ENCODE measurements at regions not wholly inside any gene's neighbourhood (a gene's known extent, or its start where the extent isn't known, plus 50 kb on each side); places are given as distances from the start of the nearest gene placed in this dataset.

DNA sequence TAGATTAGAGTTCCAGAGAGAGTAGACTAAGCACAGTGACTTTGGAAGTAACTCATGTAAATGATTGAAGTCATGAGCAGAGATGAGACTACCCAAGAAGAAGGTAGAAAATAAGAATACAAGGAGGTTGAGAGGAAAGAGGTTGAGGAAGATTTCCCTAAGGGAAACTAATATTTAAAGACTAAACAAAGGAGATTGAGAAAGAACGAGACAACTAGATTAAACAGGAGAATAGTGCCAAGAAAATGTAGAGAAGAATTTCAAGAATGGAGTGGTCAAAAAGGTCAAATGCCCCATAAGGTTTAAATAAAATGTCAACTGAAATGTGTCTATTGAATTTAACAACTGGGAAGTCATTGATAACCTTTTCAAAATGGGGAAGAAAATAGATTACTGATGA, 59.0 kb downstream of the RPS29 start:
- DNase-seq (ENCODE audit: low spot score in 2 of 2) (no peak), ATAC-seq (no peak)
- H3K4me1 Mint-ChIP-seq = no peaks in the 10 kb centered on the region
- H3K9me3 Mint-ChIP-seq = no peaks in the 10 kb centered on the region
- no peaks in the 10 kb centered on the region for H3K36me3 Mint-ChIP-seq
- H3K27ac Mint-ChIP-seq = no peak overlapping the region
- H3K4me3 Mint-ChIP-seq = no peak overlapping the region

DNA sequence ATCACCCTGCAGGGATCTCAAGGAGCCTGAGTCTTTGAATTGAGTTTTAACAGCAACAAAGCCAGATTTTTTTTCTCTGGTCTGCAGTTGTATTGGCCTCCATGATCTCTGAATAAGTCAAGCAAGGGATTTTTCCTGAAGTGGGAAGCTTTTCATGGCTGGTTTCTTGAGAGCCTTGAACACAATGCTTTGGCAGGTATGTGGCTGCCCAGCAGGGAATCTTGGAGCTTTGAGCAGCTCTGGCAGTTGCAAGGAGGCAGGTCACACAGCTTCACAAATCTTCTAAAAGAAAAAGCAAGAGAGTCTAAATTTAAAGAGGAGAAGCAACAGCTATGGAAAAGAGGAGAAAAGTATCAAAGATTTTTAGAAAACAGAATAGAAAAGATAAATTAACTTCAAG, 60.1 kb downstream of the RPS29 start:
- H3K4me1 Mint-ChIP-seq = no peaks in the 10 kb centered on the region
- no peak for DNase-seq (ENCODE audit: low spot score in 2 of 2)
- H3K36me3 Mint-ChIP-seq = no peaks in the 10 kb centered on the region
- no peaks in the 10 kb centered on the region for H3K9me3 Mint-ChIP-seq
- no peak overlapping the region for H3K27ac Mint-ChIP-seq
- no peak overlapping the region for H3K4me3 Mint-ChIP-seq
- ATAC-seq = no peak

DNA sequence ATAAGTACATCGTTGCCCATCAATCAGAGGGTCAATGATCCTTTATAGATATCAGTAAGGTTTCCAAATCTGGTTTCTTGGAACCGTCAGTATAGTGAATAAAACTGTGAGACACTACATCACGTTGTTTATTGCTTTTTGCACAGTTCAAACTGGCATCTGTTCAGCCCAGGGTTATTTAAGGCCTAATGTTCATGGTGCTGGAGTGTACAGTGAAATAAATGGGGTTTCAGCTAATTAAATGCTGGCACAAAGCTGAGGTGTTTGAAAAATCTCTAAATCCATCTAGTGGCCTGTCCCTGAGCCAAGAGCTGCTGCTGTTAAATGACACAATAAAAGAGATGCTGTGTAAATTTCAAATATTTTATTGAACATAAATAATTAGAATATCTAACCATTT, 69.9 kb downstream of the RPS29 start:
- no peak overlapping the region for H3K27ac Mint-ChIP-seq
- DNase-seq (ENCODE audit: low spot score in 2 of 2) = no peak

DNA sequence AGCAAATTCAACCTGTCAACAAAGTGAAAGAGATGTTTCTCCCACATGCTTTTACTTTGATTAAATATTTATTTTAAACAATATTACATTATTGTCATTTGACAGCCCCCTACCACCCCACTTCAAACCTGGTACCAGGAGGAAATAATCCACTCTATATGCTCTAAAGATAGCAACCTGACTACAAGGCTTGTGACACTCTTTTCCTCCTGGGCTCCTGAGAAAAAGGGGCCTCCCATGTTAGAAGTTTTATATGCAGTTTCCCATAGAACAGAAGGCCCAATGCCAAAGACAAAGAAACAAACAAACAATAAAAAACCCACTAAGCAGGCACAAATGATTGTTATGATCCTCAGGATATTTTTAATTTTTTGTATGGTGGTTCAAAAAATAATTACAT, 73.6 kb downstream of the RPS29 start:
- Mint-ChIP-seq H3K27ac (no peak overlapping the region), H3K4me1 (no peaks in the 10 kb centered on the region), H3K9me3 (no peaks in the 10 kb centered on the region), H3K36me3 (no peaks in the 10 kb centered on the region), H3K4me3 (no peak overlapping the region)
- DNase-seq (ENCODE audit: low spot score in 2 of 2) (no peak), ATAC-seq (no peak)

More for the DNA sequence above, 69.9 kb downstream of the RPS29 start:
- ATAC-seq = no peak
- Mint-ChIP-seq H3K4me3 (no peak overlapping the region), H3K9me3 (no peaks in the 10 kb centered on the region), H3K36me3 (no peaks in the 10 kb centered on the region), H3K4me1 (no peaks in the 10 kb centered on the region)

DNA sequence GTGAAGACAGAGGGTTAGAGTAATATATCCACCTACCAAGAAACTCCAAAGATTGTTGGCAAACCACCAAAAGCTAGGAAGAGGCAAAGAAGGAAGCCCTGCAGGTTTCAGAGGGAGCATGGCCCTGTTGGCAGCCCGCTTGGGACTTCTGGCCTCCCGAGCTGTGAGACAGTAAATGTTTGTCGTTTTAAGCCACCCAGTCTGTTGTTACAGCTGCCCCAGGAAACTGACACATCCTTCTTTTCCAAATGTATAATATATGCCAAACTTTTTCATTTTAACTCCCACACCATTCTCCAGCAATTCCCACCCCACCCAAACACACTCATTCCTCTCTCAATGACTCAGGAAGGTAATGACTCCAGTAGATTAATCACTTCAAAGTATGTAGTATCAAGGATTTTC, 74.0 kb downstream of the RPS29 start:
- DNase-seq (ENCODE audit: low spot score in 2 of 2) (no peak), ATAC-seq (peak; percentile 16)
- H3K36me3 Mint-ChIP-seq = no peaks in the 10 kb centered on the region
- no peak overlapping the region for H3K4me3 Mint-ChIP-seq
- H3K4me1 Mint-ChIP-seq = no peaks in the 10 kb centered on the region
- H3K27ac Mint-ChIP-seq = no peak overlapping the region
- no peaks in the 10 kb centered on the region for H3K9me3 Mint-ChIP-seq

DNA sequence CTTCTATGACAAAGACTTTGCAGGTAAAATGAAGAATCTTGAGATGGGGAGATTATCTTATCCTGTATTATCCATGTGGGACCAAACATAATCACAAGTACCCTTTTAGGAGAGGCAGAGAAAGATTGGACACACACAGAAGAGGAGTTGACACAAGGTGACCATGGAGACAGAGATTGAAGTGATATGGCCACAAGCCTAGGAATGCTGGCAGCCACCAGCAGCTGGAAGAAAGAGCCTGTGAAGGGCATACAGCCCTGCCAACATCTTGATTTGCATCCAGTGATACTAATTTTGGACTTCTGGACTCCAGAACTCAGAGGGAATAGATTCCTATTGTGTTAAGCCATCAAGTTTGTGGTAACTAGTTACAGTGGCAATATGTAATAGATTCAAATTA, 78.1 kb downstream of the RPS29 start:
- no peak overlapping the region for H3K27ac Mint-ChIP-seq
- DNase-seq (ENCODE audit: low spot score in 2 of 2) (no peak), ATAC-seq (no peak)
- H3K36me3 Mint-ChIP-seq = no peaks in the 10 kb centered on the region
- no peaks in the 10 kb centered on the region for H3K4me1 Mint-ChIP-seq
- H3K4me3 Mint-ChIP-seq = no peak overlapping the region
- no peaks in the 10 kb centered on the region for H3K9me3 Mint-ChIP-seq

DNA sequence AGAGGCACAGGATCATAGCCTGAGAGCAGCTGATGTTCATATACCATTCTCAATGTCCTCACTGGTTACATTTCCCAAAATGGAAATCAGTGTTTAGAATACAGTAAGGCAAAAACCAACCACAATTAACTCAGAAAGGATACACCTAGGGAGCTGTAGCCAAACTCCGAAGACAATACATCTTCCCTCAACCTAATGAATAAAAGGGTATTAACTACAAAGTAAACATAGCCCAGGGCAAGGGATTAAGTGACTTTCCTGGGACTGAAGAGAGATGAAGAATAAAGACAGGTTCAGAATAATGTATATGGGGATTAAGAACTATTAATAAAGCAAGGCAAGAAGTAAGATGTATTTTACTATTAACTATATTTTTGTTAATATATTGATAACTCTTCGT, 79.5 kb downstream of the RPS29 start:
- no peak overlapping the region for H3K27ac Mint-ChIP-seq
- DNase-seq (ENCODE audit: low spot score in 2 of 2) (no peak), ATAC-seq (no peak)
- no peaks in the 10 kb centered on the region for H3K9me3 Mint-ChIP-seq
- H3K36me3 Mint-ChIP-seq = no peaks in the 10 kb centered on the region
- H3K4me1 Mint-ChIP-seq = no peaks in the 10 kb centered on the region
- no peak overlapping the region for H3K4me3 Mint-ChIP-seq

DNA sequence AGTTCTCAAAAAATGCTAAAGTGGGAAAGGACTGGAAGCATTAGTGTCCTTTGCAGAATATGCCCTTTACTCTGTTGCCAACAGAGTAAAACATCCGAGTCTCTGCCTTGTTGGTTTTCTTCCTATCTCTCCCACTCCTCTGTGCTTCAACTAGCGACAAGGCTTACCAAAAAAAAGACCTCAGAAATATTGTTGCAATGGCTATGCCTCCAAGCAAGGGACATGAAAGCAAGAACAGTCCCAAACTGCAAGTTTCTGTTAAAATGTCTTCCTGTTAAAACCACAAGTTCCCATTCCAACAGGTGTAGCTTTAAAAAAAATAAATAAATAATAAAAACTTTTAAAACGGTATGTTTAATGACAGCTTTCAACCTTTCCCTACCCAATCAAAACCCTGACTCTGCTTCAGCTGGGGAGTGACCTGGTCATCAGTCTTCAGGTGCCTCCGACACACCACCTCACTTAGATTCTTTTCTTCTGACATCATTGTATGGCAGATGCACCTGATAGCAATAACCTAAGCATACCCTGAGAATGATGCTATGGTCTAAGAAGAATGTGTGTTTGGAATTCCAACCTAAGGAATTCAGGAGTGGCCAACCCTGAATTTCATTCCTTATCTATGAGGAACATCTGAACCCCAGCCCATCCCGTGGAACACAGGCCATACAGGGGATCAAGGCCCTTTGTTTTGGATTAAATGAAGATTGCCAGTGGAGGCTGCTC, 81.0 kb downstream of the RPS29 start:
- H3K9me3 Mint-ChIP-seq = no peaks in the 10 kb centered on the region
- H3K4me1 Mint-ChIP-seq = no peaks in the 10 kb centered on the region
- H3K4me3 Mint-ChIP-seq = no peak overlapping the region
- H3K27ac Mint-ChIP-seq = no peak overlapping the region
- ATAC-seq = no peak
- DNase-seq (ENCODE audit: low spot score in 2 of 2) = no peak
- no peaks in the 10 kb centered on the region for H3K36me3 Mint-ChIP-seq

DNA sequence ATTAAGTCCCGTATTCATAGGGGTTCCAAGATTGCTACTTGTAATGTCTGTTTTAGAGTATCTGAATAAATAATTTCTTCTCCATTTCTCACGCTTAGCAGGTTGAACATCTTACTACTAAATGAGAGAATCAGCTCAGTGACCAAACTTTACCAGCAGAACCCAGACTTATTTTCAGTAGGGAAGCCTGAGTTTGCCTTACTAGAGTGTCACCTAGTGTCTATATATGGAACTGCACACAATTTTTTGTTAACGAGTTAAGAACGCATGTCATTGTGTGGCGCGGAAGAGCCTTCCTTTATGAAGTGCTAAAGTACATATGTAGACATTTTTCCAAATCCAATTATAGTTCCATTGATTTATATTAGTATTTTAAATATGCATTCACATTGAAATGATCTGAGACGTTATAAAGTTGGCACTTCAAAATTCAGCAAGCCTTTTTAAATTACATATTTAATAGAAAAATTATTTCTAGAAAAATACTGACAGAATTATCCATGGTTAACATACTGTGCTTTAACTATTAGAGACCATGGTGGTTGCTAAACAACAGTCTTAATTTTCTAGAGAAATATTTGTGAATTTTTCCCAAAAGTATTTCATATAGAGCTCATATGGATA, 88.3 kb downstream of the RPS29 start:
- Mint-ChIP-seq H3K36me3 (no peaks in the 10 kb centered on the region), H3K4me1 (no peaks in the 10 kb centered on the region), H3K4me3 (no peak overlapping the region), H3K27ac (no peak overlapping the region), H3K9me3 (no peaks in the 10 kb centered on the region)
- ATAC-seq (peak; percentile 49), DNase-seq (ENCODE audit: low spot score in 2 of 2) (no peak)

DNA sequence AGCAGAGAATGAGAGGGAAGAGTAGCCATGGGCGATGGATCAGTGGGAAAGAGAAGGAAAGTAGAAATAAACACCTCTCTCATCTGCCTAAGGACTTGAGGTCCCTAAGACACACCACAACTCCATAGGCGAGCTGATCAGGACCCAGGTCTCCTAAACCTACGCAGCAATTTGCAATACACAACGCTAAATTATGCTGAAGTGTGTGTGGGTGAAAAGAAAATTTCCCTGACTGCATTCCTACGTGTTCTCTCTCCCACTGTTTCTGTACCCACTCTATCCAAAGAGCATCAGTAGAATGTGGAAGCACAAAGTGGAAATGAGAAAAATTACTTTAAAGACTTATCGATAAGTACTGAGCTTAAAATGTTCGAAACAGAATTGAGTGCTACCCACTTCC, 88.9 kb downstream of the RPS29 start:
- DNase-seq (ENCODE audit: low spot score in 2 of 2) (no peak), ATAC-seq (no peak)
- H3K4me3 Mint-ChIP-seq = no peak overlapping the region
- no peaks in the 10 kb centered on the region for H3K4me1 Mint-ChIP-seq
- H3K36me3 Mint-ChIP-seq = no peaks in the 10 kb centered on the region
- H3K9me3 Mint-ChIP-seq = no peaks in the 10 kb centered on the region
- no peak overlapping the region for H3K27ac Mint-ChIP-seq

DNA sequence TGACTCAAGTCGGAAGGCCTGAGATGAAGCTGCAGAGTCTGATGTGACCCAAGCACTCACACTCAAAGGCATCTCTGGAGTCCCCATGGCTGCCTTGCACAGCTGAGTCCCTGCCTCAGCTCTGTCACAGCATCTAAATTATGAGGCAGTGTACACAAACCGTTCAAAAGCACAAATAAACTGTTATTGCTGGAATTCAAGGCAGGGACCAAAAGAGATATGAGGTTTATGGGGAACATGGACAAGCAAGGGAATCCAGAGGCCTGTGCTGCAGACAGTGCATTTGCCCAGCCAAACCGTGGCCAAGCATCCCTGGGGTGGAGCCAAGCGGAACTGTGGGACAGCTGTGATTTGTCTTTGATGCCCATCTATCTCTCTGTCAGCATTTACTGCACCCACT, 91.3 kb downstream of the RPS29 start:
- Mint-ChIP-seq H3K36me3 (no peaks in the 10 kb centered on the region), H3K27ac (no peak overlapping the region), H3K4me3 (no peak overlapping the region), H3K4me1 (no peaks in the 10 kb centered on the region), H3K9me3 (no peaks in the 10 kb centered on the region)
- ATAC-seq (no peak), DNase-seq (ENCODE audit: low spot score in 2 of 2) (no peak)

DNA sequence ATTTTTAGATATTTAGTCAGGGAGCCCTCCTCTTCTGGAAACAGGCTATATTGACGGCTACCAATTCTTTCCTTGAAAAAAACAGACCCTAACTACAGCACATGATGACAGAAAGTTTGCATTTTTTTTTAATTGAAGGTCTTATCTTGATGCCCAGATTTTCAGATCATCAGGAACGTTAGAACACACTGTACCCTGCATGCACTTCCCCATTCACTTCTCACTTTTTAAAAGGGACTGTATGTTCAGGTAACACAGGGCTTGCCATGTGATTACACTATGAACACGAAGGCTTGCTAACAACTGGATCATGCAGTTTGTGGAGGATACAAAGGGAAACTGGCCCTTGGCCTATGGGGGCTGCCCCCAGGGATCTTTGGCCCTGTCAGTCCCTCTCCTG, 92.6 kb downstream of the RPS29 start:
- DNase-seq (ENCODE audit: low spot score in 2 of 2) (no peak), ATAC-seq (no peak)
- H3K27ac Mint-ChIP-seq = no peak overlapping the region
- no peaks in the 10 kb centered on the region for H3K36me3 Mint-ChIP-seq
- no peak overlapping the region for H3K4me3 Mint-ChIP-seq
- H3K9me3 Mint-ChIP-seq = no peaks in the 10 kb centered on the region
- H3K4me1 Mint-ChIP-seq = no peaks in the 10 kb centered on the region

DNA sequence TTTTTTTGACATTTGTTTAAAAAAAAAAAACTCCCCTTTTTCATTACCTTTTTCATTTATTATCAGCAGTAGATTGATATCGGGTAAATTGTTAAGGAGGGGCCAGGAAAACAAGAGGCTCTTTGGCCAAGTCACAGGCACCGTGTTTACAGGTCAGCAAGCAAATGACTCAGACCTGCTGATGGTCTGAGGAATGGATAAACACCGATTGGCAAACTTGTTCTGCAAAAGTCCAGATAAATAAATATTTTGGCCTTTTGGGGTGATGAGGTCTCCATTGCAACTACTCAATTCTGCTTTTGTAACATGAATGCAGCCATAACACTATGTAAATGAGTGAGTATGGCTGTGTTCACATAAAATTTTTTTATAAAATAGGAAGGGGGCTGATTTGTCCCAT, 94.0 kb downstream of the RPS29 start:
- no peaks in the 10 kb centered on the region for H3K4me1 Mint-ChIP-seq
- no peak overlapping the region for H3K27ac Mint-ChIP-seq
- H3K36me3 Mint-ChIP-seq = no peaks in the 10 kb centered on the region
- DNase-seq (ENCODE audit: low spot score in 2 of 2) (no peak), ATAC-seq (no peak)
- H3K4me3 Mint-ChIP-seq = no peak overlapping the region
- H3K9me3 Mint-ChIP-seq = no peaks in the 10 kb centered on the region

DNA sequence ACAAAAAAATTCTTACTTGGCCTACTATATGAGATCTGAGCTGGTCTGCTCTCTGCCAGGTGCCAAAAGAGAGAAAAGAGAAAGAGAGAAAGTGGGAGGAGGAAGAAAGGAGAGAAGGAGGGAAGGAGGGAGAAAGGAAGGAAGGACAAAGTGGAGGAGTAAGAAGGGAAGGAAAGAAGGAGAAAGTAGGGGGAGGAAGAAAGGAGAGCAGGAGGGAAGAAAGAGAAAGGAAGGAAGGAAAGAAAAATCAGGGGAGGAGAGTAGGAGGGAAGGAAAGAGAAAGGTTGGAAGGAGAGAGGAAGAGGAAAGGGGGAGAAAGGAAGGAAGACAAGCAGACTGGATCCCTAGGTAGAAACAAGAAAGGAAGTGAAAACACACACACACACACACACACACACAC, 96.8 kb downstream of the RPS29 start:
- no peak overlapping the region for H3K27ac Mint-ChIP-seq

DNA sequence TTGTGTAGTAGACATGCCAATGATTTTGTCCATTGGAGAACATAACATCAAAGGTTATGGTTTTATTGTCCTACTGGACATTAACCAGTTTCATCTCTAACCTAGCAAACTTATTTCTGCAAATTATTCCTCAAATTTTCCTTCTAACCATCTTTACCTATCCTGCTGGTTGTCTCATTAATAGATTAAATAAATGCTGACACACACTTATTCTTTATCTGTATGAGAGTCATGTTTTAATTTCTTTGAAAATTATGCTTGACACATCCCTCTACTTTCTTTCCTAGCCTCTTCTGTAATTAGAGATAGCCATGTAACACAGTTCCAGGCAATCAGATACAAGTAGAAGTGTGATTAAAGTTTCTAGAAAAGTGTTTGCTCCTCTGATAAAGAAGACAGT, 98.9 kb downstream of the RPS29 start:
- Mint-ChIP-seq H3K36me3 (no peaks in the 10 kb centered on the region), H3K9me3 (no peaks in the 10 kb centered on the region), H3K4me3 (no peak overlapping the region), H3K27ac (no peak overlapping the region), H3K4me1 (peaks cover 5% of the 10 kb centered on the region)
- ATAC-seq (no peak), DNase-seq (ENCODE audit: low spot score in 2 of 2) (no peak)

More for the DNA sequence above, 96.8 kb downstream of the RPS29 start:
- Mint-ChIP-seq H3K36me3 (no peaks in the 10 kb centered on the region), H3K9me3 (no peaks in the 10 kb centered on the region), H3K4me3 (no peak overlapping the region), H3K4me1 (no peaks in the 10 kb centered on the region)
- ATAC-seq = no peak
- no peak for DNase-seq (ENCODE audit: low spot score in 2 of 2)

DNA sequence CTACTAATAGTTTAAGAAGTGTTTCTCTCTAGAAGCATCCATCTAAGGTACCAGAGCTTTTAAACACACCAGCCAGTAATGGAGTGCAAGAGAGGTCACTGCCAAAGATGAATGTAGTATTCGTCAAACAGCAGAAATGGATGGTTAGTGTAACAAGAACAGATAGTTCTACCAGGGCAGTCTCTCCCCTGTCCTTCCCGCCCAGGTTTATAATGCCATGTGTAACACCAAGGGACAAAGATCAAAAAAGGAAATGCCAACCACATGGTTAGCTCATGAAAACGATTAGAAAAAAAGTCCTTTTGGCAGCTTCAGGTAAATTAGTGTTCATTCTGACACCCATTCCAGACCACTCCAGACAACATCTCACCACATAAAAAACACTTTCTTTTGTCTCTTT, 100.9 kb downstream of the RPS29 start:
- peaks cover 4% of the 10 kb centered on the region for H3K9me3 Mint-ChIP-seq
- no peak for DNase-seq (ENCODE audit: low spot score in 2 of 2)

More for the DNA sequence above, 100.9 kb downstream of the RPS29 start:
- Mint-ChIP-seq H3K36me3 (no peaks in the 10 kb centered on the region), H3K4me3 (no peak overlapping the region), H3K27ac (no peak overlapping the region), H3K4me1 (peaks cover 5% of the 10 kb centered on the region)
- ATAC-seq = no peak

Data from stimulated activated effector memory CD8-positive, alpha-beta T cell treated with anti-CD3 and anti-CD28 coated beads, Interleukin-12 subunit alpha, Interleukin-12 subunit beta, amount 100 ng/mL, for 72 hours (primary cell).